HTR-8/SVneo (cell line): ENCODE measurements at regions not wholly inside any gene's neighbourhood (a gene's known extent, or its start where the extent isn't known, plus 50 kb on each side); places are given as distances from the start of the nearest gene placed in this dataset.

ENCODE experiments used
- DNase-seq: peaks from one replicate; pipeline ENCODE4 v3.0.0; 2011; ENCODE audit warnings: low spot score, mixed read lengths; ENCODE audit not compliant: insufficient read length
- FAIRE-seq: peaks from 2 replicates; lab custom pipeline; 2011; peaks lifted over from hg19 to GRCh38; lab: Jason Lieb, UNC

- FAIRE-seq, result no peak
Measured at GRCh38 chr6:21802175-21802822, 208.7 kb downstream of the SOX4 start.

DNA sequence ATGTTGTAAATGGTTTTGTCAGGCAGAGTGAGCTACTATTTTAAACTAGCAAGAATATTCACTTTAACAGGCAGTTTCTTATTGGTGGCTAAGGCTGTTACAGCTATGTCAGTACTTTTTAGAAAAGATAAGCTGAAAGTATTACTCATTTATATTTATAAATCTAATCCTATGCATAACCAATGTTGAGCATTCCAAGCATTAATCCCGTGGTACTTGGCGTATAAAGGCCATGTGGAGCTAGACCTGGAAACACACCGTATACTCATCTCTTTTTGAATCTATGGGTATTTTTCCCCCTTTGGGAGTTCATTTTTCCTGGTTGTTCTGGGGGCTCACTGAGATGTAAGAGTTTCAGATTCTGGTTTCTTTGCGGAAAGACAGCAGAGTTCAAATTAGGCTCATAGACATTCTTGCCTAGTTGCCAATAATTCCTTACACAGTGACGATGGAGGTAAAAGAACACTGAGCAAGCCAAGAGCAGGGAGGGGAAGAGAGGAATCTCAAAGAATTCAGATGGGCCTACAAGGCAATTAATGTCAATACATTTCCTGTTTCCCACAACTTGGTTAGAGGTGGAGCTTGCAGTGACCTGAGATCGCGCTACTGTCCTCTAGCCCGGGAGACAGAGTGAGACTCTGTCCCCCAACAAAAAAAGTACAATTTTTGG, 211.5 kb downstream of the SOX4 start:
- DNase-seq (no peak), FAIRE-seq (no peak)

More at GRCh38 chr6:21802175-21802822, 208.7 kb downstream of the SOX4 start:
- no peak for DNase-seq

- DNase-seq (no peak), FAIRE-seq (no peak)
Measured at GRCh38 chr6:21807299-21808044, 213.9 kb downstream of the SOX4 start.

DNA sequence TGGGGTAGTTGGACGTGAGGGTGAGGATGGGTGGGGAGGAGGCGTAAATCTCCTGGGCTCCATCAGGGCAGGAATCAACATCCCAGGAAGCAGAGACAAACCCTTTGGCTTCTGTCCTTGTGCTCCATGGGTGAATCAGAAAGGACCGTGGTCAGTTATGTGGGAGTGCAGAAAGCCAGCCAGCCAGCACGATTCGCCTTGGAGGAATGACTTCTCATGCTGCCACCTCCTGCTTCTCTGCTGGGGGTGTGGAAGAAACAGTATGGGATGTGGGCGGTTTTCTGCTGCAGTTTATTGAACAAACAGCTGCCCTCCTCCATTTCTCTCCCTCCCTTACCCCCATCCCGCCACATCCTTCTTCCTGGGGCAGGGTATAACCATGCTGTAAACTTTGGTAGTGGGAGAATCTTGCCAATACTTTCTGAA, 214.5 kb downstream of the SOX4 start:
- FAIRE-seq (peak; percentile 59), DNase-seq (peak; percentile 31)

DNA sequence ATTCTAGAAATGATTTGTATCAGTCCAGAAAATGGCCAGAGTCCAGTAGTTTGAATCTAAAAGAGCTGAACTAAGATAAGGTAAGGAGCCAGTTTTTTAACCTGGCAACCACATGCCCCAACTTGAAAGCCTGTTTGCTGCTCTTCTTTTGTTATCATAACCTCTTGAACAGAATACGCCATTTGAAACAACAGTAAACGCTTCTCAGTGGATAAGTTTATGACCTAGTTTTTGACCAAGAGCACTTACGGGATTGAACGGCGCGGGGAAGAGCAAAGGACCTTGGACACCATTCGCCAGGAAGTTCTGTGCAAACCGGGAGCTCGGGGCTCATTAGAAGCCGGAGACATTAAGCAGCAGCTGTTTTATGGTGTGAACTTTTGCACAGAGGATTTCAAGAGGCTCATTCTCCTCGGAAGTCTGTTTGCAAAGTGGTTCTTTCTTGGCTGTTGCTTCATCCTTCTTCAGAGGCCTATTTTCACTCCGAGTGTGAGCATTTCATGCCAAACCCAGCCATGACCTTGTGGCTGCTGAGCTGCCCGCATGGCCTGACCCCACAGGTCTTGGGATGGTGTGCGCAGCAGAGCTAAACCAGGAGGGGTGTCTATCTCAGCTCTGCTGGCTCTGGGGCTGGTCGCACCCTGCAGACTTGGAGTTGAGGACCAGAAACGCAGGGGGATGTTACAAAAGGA, 215.1 kb downstream of the SOX4 start:
- FAIRE-seq (no peak), DNase-seq (no peak)

GRCh38 chr6:21811484-21811883, 217.9 kb downstream of the SOX4 start:
- FAIRE-seq (no peak), DNase-seq (no peak)

DNA sequence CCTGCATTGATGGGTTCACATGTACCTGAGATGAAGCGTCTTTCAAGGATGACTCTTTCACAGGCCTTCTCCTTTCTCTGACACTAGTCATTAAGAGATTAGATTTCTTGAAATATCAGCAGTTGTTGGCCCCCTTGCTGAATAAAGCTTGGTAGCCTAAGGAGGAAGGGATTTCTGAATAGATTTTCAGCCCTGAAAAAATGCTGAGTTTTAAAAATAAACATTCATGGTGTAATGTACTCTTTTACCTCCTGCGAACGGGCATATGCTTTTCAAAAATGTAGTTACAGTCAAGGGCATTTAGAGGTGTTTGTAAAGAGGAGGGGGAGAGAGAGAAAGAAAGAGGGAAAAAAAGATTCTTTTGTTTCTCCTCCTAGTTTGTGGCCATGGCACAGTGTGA, 222.7 kb downstream of the SOX4 start:
- no peak for DNase-seq
- FAIRE-seq, result no peak

- DNase-seq (no peak), FAIRE-seq (no peak)
Measured at GRCh38 chr6:21820442-21820841, 226.9 kb downstream of the SOX4 start.

GRCh38 chr6:21823371-21823770, 229.8 kb downstream of the SOX4 start:
- no peak for DNase-seq
- no peak for FAIRE-seq

GRCh38 chr6:21824431-21825177, 231.1 kb downstream of the SOX4 start:
- no peak for FAIRE-seq

GRCh38 chr6:21826023-21826422, 232.5 kb downstream of the SOX4 start:
- DNase-seq (no peak), FAIRE-seq (no peak)

More at GRCh38 chr6:21824431-21825177, 231.1 kb downstream of the SOX4 start:
- no peak for DNase-seq

- FAIRE-seq (no peak), DNase-seq (no peak)
Measured at GRCh38 chr6:21826904-21827303, 233.4 kb downstream of the SOX4 start.

- DNase-seq, result no peak
- no peak for FAIRE-seq
Measured at GRCh38 chr6:21827425-21828202, 234.1 kb downstream of the SOX4 start.

DNA sequence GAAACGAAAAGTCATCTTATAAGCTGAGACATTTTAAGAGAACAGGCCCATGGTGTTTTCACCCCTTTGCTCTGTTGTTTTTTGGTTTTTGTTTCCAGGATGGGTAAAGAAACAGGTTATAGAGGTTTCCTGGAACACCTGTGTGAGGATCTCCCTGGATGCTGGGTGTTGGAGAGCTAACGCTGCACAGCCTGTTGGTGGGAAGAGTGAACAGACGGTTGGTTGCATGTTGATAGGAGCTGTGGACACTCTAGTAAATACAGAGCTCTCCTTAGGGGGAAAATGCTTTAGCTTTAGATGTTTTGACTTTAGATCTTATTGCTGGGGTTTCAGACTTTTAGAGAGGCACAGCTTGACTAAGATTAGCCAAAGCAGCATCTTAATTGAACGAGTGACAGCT, 235.2 kb downstream of the SOX4 start:
- no peak for DNase-seq
- no peak for FAIRE-seq

DNA sequence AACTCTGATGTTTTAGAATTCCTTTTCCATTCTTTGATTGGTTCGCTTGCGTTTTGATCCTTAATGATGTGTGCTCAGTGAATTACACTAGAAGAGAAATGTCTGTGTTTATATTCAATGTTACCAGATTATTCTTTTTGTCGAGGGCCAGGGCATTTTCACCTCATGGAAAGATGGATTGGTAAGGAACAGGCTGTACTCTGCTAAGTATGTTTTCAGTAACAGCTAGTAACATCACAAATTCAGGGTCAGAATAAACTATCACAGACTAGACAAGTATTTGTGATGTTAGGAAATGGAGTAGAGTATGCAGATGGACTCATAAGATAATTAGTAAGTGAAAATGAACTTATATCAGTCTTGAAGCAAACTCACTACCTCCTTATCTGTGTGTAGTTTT, 235.6 kb downstream of the SOX4 start:
- DNase-seq (no peak), FAIRE-seq (no peak)

DNA sequence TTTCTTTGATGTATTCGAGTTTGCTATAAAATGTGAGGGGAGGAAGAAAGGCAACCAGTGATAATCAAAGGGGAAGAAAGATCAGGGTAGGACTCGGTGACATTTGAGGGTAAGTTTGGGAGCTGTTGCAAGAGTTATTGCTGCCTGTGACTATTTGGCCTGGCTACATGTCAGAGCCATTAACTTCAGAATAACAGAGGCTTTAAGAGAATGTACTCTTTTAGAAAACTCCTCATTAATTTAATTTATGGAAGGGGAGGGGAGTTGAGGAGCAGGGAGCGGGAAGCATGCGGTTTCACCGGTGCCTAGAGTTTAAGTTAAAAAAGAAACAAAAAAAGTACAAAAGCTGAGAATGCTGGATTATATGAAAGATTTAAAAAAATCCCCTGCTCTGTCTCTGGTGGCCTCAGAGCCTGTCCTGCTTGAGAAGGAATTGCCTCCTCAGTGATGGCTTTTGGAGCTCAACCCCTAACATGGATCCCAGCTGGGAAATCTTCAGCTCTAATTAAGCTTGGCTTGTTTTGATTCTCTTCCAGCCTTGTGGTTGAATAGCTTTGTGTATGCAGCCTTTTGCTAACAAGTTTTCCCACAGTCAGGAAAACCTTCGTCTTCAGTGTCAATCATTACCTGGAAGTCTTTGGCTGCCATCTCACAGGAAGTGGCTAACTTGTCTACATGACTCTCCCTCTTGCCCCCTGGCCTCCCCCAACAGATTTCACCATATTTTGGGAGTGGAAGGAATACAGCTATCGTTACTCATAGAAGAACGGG, 238.2 kb downstream of the SOX4 start:
- FAIRE-seq (no peak), DNase-seq (no peak)

DNA sequence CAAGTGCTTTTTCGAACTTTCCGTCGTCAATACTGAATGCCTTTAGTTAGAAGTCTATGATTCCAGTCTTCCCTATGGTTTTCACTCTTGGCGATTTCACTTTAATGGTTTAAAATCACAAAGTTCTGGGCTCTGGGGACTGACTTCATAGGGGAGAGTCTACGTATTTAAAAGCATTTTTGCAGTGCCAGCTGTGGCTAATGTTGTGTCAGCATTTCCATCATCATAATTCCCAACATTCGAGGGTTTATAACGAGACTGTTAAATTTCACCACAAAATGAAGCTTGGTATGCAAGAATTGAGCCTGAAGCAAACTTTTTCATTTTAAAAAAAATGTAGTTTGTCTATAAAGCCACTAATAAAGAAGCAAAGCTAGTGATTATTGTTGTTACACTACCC, 242.7 kb downstream of the SOX4 start:
- DNase-seq, result no peak
- FAIRE-seq, result no peak

GRCh38 chr6:21836772-21837425, 243.3 kb downstream of the SOX4 start:
- DNase-seq (no peak), FAIRE-seq (no peak)
